ENCODE measurements at regions not wholly inside any gene's neighbourhood (a gene's known extent, or its start where the extent isn't known, plus 50 kb on each side); places are given as distances from the start of the nearest gene placed in this dataset.

DNA sequence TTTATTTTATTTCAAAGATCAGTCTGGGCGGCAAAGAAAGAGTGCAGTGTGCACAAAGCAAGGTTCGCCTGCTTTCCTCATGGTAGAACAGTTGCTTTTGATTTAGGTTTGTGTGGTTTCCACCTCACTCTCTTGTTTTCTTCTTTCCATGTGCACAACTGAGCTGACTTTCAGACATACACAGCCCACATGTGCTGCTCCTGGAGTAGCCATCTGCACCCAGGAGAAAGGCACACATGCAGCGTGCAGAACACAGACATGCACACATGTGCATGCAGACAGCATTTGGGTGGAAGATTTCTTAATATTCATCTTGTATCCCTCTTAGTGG is 302.1 kb downstream of the FZD1 start:
- no peak for ATAC-seq

GRCh38 chr7:91567081-91568012 is 303.1 kb downstream of the FZD1 start:
- intact Hi-C loops (cut with DNase I, micrococcal nuclease): no loop called here
- no peak for TF ChIP-seq CTCF (IDR thresholded peaks at IDR 0.05)

More for the DNA sequence above, 302.1 kb downstream of the FZD1 start:
- H3K9me3 ChIP-seq: no peaks in the 10 kb centered on the region
- H3K4me1 ChIP-seq (ENCODE audit: low read depth): no peaks in the 10 kb centered on the region
- intact Hi-C loops (cut with DNase I, micrococcal nuclease): no loop called here
- DNase-seq: no peak
- H3K4me3 ChIP-seq: no peak overlapping the region
- no peaks in the 10 kb centered on the region for H3K36me3 ChIP-seq (ENCODE audit: low read depth)
- TF ChIP-seq CTCF (IDR thresholded peaks at IDR 0.05): no peak

DNA sequence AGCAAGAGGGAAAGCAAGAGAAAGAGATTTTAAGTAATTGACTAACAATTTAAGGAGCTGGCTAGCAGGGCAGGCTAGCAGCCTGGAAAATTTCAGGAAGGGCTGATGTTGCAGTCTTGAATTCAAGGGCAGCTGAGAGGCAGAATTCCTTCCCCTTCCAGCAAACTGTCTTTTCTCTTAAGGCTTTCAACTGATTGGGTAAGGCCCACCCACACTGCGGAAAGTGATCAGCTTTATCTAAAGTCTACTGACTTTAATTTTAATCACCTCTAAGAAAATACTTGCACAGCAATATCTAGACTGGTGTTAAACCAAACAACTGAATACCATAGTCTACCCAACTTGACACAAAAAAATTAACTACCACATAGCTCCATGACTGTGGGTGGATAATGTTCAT is 303.9 kb downstream of the FZD1 start:
- DNase-seq (no peak), ATAC-seq (no peak)
- no peaks in the 10 kb centered on the region for H3K9me3 ChIP-seq
- H3K36me3 ChIP-seq (ENCODE audit: low read depth): no peaks in the 10 kb centered on the region
- no peaks in the 10 kb centered on the region for H3K4me1 ChIP-seq (ENCODE audit: low read depth)
- no peak overlapping the region for H3K4me3 ChIP-seq
- TF ChIP-seq CTCF (IDR thresholded peaks at IDR 0.05): no peak
- intact Hi-C loops (cut with DNase I, micrococcal nuclease): no loop called here

More at GRCh38 chr7:91567081-91568012, 303.1 kb downstream of the FZD1 start:
- DNase-seq (no peak), ATAC-seq (no peak)
- Histone ChIP-seq H3K9me3 (no peaks in the 10 kb centered on the region), H3K36me3 (ENCODE audit: low read depth) (no peaks in the 10 kb centered on the region), H3K4me1 (ENCODE audit: low read depth) (no peaks in the 10 kb centered on the region), H3K4me3 (no peak overlapping the region)

DNA sequence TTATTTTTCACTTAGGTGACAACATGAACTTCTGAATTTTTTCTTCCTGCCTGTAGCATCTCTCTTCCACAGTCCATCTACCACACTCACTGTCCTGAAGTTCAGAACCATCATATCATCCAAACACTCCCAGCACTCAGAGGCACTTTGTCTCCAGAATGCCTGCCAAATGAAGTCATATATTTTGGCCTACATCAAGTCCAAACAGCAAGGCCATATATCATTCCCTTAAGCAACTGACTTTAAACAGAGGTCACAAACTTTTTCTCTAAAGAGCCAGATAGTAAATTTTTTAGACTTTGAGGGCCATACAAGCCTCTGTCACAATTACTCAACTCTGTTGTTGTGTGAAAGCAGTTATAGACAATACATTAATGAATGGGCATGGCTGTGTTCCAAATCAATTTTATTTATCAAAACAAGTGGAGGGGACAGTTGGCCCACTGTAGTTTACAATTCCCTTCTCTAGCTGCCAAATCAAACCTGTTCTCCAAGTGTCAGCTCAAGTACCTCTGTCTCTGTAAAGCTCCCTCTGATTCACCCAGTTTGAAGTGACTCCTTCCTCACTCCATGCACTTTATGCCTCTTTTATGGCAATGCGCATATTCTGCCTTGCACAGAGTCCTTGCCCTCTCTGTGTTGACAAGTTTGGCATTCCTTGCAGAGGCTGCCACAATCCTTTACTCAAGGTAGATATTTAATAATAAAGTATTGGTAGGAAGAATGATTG is 305.7 kb downstream of the FZD1 start:
- DNase-seq (no peak), ATAC-seq (no peak)
- H3K9me3 ChIP-seq: no peaks in the 10 kb centered on the region
- no peaks in the 10 kb centered on the region for H3K36me3 ChIP-seq (ENCODE audit: low read depth)
- H3K4me1 ChIP-seq (ENCODE audit: low read depth): no peaks in the 10 kb centered on the region
- no peak overlapping the region for H3K4me3 ChIP-seq
- no peak for TF ChIP-seq CTCF (IDR thresholded peaks at IDR 0.05)
- intact Hi-C loops (cut with DNase I, micrococcal nuclease): no loop called here

DNA sequence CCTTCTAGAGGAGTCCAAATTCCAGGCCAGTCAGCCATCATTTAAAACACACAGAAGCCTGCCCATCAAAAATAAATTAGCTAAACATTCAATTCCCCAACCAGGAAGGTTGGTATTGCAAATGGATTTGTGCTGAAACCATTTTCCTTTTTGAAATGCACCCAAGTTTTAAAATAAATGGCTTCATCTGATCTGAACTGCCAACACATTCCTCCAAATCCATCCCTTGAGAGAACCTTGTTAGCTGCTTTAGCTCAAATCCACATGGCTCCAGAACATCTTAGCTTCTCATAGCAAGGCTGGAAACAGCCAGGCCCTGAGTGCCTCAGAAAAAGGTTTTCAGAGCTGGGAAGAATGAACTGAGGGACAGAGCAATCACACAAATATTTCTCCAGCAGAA is 306.3 kb downstream of the FZD1 start:
- no peaks in the 10 kb centered on the region for H3K4me1 ChIP-seq (ENCODE audit: low read depth)
- no peaks in the 10 kb centered on the region for H3K36me3 ChIP-seq (ENCODE audit: low read depth)
- intact Hi-C loops (cut with DNase I, micrococcal nuclease): no loop called here
- no peak overlapping the region for H3K4me3 ChIP-seq
- H3K9me3 ChIP-seq: no peaks in the 10 kb centered on the region
- no peak for ATAC-seq
- TF ChIP-seq CTCF (IDR thresholded peaks at IDR 0.05): no peak
- no peak for DNase-seq
